GM19463 (cell line): ENCODE measurements at regions not wholly inside any gene's neighbourhood (a gene's known extent, or its start where the extent isn't known, plus 50 kb on each side); places are given as distances from the start of the nearest gene placed in this dataset.
"Not testable (repeated sequence)": the region's sequence is repeated elsewhere in the genome, so short reads cannot be mapped to it uniquely, and the experiment has no call there.

Experiments used
- ATAC-seq: cut with Tn5 transposase; IDR thresholded peaks from one replicate; pipeline ENCODE4 v1.9.1; 2021; ENCODE audit warnings: mild to moderate bottlenecking, moderate library complexity; ENCODE audit not compliant: unreplicated experiment

DNA sequence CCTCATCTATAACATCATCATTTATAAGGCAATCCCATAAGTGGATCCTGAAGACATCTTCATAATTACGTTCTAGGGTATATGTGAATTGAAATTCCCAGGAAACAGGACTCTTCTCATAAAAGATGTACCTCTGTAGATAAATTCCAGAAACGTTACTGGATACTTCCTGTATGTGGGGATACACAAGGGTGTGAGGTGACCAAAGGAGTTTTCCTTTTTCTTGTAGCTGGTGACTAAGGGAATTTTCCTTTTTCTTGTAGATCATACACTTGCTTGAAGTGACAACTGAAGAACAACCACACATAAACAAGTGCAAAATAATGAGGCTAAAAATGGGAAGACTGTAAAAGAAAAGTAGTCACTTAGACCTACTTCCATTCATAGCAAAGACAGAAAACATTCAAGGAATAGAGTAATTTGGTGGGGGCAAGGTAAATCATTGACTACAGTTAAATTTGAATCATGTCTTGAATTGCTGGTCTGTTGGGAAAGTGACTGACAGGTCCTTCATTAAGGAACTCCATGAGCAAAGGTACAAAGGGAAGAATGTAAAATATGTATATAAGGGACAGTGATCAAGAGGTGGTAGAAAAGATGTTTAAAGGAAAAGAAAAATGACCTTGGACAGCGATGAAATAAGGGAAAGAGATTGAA is 53.2 kb upstream of the UBE2E3 start:
- ATAC-seq, result no peak

DNA sequence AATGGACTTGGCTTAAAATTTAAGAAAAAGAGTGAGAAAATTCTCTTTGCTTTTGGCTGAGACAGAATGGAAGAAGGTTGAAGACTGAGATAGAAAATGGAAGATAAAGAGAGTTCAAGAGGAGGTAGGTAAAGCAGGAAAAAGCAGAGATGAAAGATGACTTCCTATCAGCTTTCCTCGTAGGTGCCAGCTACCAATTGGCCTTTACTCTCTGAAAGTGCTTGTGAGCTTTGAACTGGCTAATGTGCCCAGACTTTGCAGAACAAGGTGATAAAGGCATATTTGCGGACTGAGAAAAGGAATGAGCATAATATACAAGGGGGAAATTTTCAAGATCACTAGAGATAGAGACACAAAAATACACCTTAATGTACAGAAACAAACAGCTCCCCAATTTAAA is 54.7 kb upstream of the UBE2E3 start:
- ATAC-seq, result no peak

DNA sequence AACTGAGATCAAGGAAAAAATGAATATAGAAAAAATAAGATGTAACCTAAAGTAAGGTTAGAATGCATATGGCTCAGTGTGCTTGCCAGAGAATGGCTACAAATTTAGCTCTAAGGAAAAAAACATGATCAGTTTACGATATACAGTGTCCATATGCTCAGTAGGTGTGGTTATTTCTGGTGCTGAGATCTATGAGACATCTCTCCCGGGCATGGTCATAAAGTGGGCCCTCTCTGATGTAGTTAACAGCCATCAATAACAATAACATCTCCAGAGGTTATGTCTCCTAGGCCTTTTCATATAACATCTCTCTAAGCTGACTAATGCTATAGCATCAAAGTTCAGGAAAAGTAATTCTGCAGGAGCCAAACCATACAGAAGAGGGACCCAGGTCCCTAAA is 56.3 kb upstream of the UBE2E3 start:
- no peak for ATAC-seq

DNA sequence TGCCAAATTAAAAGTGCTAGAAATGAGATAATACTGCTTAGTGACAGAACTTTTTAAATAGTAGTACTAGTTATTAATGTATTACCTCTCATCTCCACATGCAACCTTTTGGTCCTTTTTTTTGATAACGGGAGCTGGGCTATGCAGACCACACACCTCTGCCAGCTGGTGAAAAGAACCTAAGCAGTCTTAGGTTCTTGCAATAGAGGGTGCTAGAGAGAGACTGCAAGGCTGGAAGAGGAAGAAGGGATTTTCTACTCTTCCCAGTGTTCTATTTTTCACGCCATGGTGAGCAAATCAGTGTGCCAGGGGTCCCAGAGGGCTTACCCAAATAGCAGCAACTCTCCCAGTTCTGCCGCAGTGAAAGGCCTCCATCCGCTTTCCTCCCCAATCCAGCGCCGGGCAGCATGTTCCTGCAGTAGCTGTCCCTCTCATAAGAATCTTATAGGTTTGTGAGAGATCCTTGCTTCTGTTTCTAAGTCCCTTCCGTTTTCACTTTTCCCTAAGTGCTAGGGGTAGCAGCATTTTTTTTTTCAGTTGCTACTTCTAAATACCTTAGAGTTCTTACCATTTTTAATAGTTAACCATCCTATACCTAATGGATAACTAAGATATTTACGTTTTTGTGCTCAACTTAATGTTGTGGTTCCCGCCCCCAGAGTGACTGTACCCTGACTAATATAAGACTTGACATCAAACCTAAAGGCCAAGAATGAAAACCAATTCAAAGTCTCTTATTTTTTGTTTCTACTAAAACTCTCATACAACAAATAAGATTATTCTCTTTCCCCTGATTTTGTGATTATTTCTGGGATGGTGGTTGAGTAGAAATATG is 69.4 kb upstream of the UBE2E3 start:
- ATAC-seq, result no peak

DNA sequence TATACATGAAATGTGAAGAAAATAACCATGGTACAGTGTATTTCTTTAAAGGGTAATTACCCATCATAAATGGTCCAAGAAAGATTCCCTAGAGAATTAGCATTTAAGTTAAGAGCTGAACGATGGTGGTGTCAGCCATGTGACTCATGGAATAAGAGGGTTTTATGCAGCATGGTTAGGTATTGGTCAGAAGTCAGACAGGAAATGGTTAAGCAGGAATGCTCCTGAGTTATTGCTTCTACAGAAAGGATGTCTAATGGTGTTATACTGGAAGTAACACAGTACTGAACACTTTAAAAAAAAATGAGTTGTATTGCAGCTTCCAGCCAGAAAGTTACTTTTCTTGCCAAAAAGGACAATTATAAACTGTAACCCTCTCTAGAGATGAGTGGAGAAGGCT is 72.7 kb upstream of the UBE2E3 start:
- ATAC-seq, result no peak

DNA sequence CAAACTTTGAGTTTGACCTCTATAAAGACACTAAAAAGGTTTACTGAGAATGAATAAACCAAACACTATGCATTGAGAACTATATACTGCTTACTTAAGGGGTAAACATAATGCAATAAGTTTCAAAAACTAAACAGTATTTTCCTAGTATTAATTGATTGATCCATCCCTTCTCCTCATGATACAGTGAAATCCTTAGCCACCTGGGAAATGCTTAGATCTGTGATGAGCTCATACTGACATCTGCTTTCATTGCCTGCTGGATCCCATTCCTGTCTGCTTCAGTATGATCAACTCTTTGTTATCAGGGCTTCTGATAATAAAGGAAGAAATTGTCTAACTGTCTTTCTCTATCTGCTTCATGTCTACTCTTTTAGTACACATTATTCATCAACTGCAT is 74.9 kb upstream of the UBE2E3 start:
- ATAC-seq, result no peak

DNA sequence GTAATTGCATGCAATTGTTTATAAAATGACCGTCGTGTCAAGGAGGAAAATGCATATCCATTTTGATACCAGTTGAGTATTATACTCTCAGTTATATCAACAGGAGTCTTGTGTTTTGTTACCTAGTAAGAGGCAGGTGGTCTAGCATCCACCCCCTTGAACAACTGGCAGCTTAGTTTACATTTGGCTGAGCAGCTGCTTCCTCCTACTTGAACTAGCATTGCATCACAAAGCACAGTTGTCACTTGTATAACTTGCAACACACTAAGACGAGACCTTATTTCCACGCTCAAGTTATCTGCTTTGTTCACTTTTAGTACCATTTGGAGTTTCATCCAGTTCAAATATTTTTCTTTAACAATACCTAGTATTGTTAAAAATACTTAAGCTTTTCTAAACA is 75.4 kb upstream of the UBE2E3 start:
- ATAC-seq, result no peak

DNA sequence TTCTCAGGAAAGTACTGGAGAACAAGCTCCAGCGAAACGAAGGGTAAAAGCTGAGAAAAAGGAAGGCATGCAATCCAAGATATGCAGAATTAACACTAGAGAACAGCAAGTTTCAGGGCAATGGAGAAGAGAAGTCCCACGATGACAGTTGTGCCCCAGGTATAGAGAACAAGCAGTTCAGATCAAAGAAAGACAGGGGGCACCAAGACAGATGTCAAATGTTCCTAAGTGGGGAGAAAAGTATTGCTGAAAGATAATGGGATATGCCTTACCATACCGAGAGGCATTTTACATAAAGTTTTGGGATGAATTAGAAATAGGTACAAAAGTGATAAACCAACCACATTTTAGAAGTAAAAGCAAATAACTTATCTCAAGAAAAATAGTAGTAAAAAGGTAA is 79.1 kb upstream of the UBE2E3 start:
- ATAC-seq, result no peak

DNA sequence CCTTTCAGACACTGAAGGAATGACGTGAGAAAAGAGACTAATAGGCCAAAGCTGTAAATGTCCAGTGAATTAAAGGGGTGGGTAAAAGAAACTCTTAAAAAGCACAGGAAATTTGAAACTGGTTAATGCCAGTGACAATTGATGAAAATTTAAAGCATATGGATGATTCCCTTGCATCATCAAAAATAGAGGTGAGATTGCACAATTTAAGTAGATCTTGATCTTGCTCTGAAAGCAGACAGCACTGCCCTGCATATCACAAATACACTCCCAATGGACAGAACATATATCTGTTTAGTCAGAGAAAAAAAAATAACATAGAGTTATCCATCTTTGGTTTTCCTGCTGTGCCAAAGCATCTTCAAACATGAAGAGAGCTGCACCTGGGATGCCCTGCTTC is 86.7 kb upstream of the UBE2E3 start:
- ATAC-seq, result no peak

DNA sequence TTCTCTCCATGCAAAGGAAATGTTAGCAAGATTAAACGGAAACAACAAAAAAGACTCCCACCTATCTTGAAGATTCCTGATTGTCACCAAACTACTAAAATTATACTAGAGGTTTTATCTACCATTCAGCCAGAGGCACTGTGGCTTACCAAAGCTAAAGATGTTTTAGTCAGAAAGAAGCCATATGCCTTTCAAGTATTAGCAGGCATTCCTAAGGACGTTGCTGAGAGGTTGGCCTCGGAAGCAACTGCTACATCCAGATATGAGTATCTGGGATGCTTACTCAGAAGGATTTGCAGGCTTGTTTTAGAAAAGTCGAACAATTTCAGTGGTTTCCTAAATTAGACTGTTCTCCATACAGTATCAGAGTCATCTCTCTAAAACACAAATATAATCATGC is 88.3 kb upstream of the UBE2E3 start:
- ATAC-seq, result no peak

DNA sequence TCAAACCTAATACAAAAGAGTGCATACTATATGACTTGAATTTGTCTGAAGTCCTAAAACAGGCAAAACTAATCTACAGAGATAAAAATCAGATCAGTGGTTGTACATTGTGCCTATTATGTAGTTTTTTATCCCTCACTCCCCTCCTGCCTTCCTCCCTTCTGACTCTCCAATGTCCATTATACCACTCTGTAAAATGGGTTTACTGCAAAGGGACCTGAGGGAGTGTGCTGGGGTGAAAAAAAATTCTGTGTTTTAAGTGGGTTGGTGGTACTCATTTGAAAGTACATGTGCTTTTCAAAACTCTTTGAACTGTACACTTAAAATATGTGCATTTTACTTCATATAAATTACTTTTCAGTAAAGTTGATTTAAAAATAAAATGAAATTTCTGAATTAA is 89.0 kb upstream of the UBE2E3 start:
- ATAC-seq, result no peak

DNA sequence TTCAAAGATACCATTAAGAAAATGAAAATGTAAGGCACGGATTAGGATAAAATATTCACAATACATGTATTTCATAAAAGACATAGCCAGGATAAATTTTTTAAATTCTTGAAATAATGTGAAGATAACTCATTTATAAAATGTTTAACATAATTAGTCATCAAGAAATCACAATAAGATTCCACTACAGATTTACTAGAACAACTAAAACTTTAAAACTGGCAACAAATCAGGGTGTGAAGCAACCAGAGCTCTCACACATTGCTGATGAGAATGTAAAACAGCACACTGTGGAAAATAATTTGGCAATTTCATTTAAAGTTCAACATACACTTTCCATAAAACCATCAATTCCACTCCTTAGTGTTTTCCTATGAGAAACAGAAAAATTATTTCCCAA is 89.6 kb upstream of the UBE2E3 start:
- no peak for ATAC-seq

DNA sequence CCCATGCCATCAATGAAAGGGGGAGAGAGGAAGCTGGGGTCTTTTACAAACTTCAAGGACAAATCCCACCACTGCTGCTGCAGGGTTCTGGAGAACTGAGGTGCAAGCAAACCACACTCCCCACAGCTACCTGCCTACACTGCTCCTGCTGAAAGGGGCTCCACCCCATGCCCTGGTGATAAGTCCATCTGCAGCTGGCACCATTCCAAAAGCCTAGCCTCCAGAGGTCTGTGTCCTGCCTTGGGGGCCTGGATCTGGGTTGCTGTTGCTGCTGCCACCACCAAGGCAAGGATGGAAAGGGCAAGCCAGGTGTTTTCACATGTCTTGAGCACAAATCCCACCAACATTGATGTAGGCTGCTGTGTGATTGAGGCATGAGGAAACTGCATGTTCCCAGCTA is 97.4 kb upstream of the UBE2E3 start:
- ATAC-seq, result no peak

DNA sequence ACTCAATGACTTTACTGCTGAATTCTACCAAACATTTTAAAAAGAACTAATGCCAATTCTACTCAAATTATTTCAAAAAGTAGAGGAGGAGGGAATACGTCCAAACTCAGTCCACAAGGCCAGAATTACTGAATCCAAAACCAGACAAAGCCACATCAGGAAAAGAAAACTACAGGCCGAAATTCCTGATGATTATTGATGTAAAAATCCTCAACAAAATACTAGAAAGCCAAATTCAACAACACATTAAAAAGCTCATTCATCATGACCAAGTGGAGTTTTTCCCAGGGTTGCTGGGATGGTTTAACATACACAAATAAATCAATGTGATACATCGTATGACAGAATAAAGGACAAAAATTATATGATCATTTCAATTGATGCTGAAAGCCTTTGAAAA is 103.9 kb upstream of the UBE2E3 start:
- ATAC-seq, result no peak

DNA sequence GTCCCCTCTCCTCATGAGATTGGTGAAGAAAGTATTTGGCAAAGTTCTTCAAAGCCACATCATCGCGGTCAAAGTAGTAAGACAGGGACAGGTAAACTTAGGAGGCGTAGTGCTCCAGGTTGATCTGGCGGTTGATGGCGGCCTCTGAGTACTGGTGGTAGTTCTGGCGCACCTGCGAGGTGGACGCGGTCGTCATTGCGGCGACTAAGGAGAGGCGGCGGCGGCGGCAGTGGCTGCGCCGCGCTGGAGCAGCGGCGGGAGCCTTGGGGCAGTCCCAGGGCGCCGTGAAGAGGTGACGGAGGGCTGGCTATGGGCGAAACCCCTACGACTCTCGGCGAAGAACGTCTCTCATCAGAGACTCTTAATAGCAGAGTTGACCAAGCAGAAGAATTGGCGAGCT is 107.2 kb upstream of the UBE2E3 start:
- no peak for ATAC-seq

DNA sequence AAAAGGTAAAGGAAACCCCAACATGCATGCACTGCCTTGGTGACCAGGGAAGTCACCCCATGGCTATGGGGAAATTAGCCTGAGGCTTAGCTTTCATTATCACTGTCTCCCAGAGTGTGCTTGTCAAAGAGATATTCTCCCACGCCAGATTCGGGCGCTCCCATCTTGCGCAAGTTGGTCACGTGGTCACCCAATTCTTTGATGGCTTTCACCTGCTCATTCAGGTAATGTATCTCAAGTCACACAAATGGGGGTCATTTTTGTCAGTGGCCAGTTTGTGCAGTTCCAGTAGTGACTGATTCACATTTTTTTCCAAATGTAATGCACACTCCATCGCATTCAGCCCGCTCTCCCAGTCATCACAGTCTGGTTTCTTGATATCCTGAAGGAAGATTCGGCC is 107.6 kb upstream of the UBE2E3 start:
- ATAC-seq, result not testable (repeated sequence)

DNA sequence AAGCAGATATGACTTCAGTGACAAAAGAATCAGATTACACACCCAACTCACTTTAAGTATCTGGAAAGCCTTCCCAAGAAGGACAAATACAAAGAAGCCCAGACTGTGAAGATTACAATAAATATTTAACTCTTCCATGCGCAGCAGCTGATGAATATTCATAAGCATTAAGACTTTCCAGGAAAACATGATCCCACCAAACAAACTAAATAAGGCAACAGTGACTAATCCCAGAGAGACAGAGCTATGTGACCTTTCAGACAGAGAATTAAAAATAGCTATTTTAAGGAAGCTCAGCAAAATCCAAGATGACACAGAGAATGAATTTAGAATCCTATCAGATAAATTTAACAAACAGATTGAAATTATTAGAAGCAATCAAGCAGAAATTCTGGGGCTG is 108.2 kb upstream of the UBE2E3 start:
- ATAC-seq, result no peak

DNA sequence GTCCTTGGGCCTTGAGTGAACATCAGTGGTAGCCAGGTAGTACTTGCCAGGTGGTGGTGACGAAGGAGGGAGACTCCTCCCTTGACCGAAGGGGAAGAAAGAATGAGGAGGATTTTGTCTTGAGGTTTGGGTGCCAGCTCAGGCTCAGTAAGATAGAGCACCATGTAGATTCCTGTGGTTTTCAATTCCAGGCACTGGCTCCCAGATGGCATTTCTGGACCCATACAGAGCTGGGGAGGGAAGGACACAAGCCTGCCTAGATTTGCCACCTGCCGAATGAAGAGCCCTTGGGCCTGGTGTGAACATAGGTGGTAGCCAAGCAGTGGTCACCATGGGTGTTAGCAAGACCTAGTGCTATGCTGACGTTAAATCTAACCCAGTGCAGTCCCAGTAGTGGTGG is 108.8 kb upstream of the UBE2E3 start:
- no peak for ATAC-seq

DNA sequence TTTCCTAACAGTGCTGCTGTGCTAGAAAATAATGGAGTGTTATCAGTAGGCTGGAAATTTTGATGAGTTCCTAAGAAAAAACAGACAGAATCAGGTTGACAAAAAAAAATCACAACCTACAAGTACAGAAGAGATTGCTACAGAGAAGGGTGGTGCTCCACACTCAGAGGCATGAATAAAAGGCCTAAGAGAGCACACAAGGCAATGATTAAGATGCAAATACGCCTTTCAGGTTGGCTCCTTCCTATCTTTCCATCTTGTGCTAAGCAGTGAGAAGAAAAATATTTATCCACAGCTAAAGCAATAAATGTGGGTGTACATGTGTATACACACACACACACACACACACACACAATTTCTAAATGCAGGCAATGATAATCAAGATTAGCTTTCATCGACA is 130.6 kb upstream of the UBE2E3 start:
- ATAC-seq, result no peak

DNA sequence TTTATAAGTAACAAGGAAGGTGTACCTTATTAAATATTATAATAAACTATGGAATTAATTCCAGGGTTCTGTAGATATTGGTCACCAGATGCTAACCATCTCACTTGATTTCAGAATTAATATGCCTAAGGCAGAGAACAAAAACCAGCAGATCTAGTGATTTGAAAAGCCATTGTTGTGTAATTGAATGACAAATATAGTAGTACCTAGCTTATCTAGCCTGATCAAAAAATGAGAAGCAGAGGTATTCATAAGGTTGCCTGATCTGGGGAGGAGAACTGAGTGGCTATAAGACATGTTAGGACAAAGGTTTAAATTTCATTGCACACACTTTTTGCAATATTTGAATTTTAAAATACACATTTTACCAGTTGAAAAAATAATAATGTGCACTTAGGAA is 132.0 kb upstream of the UBE2E3 start:
- ATAC-seq, result no peak

DNA sequence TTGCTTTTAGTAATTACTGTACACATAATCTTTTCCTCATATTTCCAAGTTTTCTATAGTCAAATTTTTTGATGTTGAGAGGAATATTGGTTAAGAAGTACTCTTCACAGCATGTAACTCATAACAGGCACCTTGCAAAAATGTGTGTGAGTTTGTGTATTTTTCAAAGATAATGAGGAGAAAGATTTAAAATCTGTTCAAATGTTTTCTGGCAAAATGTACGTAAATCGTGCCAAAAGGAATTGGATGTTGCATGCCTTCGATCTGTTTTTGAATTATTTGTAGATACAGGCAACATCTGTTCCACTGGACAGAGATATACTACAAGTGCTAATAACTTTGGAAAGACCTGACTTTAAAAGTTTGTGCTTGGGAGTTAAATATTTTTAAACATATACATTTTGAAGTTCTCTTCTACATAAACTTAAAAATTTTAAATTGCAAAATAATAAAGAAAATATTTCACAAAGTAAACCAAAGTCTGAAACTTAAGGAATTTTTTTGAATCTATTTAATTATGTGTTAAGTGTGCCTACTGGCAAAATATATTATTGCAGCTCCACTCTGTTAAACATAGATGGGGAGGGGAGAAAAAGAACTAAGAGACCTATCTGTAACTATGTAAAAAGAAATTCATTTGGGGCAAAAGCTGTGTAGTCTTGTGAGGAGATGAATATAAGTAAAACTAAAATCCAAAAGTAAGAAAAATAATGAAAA is 133.5 kb upstream of the UBE2E3 start:
- no peak for ATAC-seq

DNA sequence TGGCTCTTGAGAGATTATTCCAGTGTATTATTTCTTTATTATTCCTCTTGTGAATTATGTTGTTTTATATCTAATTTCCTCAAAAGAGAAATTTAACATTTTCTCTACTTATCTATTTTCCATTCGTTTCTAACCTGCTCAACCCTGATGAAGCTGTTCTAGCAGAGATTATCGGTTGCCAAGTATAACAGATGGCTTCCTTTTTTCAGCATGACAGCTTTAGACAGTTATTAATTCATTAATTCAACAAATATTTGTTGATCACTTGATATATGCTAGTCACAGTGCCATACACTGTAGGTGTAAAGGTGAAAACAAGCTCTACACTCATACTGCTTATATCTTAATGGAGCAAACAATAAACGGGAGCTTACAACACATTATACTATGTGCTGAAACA is 137.9 kb upstream of the UBE2E3 start:
- no peak for ATAC-seq
